DOHH2 (cell line): ENCODE measurements at regions not wholly inside any gene's neighbourhood (a gene's known extent, or its start where the extent isn't known, plus 50 kb on each side); places are given as distances from the start of the nearest gene placed in this dataset.
A peak's percentile ranks its signal among the peaks of the same experiment; 100 is the strongest.

ENCODE experiments used
- H3F3A ChIP-seq: fragments of 200-600 bp; sonication (generic), shearing (Covaris generic); 2 replicates; pipeline ENCODE4 v1.6.0; 2016; ENCODE audit warnings: antibody characterized with exemption, mild to moderate bottlenecking; ENCODE audit not compliant: control insufficient read depth, insufficient read depth
- H3K27ac ChIP-seq: fragments of 200-600 bp; sonication (generic); 2 replicates; pipeline ENCODE4 v1.5.1; 2014; ENCODE audit warnings: low read depth, mild to moderate bottlenecking, low read length, moderate library complexity
- H3K27me3 ChIP-seq: fragments of 200-600 bp; sonication (generic); 2 replicates; pipeline ENCODE4 v1.6.1; 2014; ENCODE audit warnings: mild to moderate bottlenecking, low read length, mixed read lengths; ENCODE audit not compliant: control insufficient read depth
- H3K36me3 ChIP-seq: fragments of 200-600 bp; sonication (generic); 2 replicates; pipeline ENCODE4 v1.6.1; 2014; ENCODE audit warnings: mild to moderate bottlenecking, low read length, moderate library complexity, mixed read lengths; ENCODE audit not compliant: control insufficient read depth
- H3K4me1 ChIP-seq: fragments of 200-600 bp; sonication (generic); 2 replicates; pipeline ENCODE4 v1.6.1; 2014; ENCODE audit warnings: mild to moderate bottlenecking, low read length, mixed read lengths; ENCODE audit not compliant: control insufficient read depth
- H3K4me2 ChIP-seq: fragments of 200-600 bp; sonication (generic); 2 replicates; pipeline ENCODE4 v1.6.0; 2014; ENCODE audit warnings: mild to moderate bottlenecking, low read length, moderate library complexity
- H3K4me3 ChIP-seq: fragments of 200-600 bp; sonication (generic); 2 replicates; pipeline ENCODE4 v1.5.1; 2014; ENCODE audit warnings: mild to moderate bottlenecking, low read length, mixed read lengths
- H3K79me2 ChIP-seq: fragments of 200-600 bp; sonication (generic); 2 replicates; pipeline ENCODE4 v1.6.1; 2014; ENCODE audit warnings: mild to moderate bottlenecking, low read length, mixed read lengths; ENCODE audit not compliant: control insufficient read depth
- H3K9me2 ChIP-seq: fragments of 200-600 bp; sonication (generic); replicated peaks from 2 replicates; pipeline ENCODE4 v1.6.1; 2014; ENCODE audit warnings: mild to moderate bottlenecking, low read length, mixed read lengths; ENCODE audit not compliant: control insufficient read depth
- H3K9me3 ChIP-seq: fragments of 200-600 bp; sonication (generic); 2 replicates; pipeline ENCODE4 v1.6.1; 2014; ENCODE audit warnings: antibody characterized with exemption, low read length, mixed read lengths; ENCODE audit not compliant: control insufficient read depth, insufficient read depth
- H4K20me1 ChIP-seq: fragments of 200-600 bp; sonication (generic); 2 replicates; pipeline ENCODE4 v1.6.0; 2014; ENCODE audit warnings: low read depth, mild to moderate bottlenecking, antibody characterized with exemption, low read length, moderate library complexity; ENCODE audit not compliant: control insufficient read depth, insufficient read depth
- EZH2phosphoT487 ChIP-seq: fragments of 200-600 bp; sonication (generic); IDR thresholded peaks from 2 replicates; pipeline ENCODE4 v1.6.1; 2017; ENCODE audit warnings: borderline replicate concordance, mild to moderate bottlenecking, antibody characterized with exemption, low read length, moderate library complexity, mixed read lengths
- TF ChIP-seq, protein P1 (sequence below): fragments of 200-600 bp; sonication (generic); IDR thresholded peaks from one replicate; pipeline ENCODE4 v1.5.1; 2014; ENCODE audit warnings: antibody characterized with exemption, mild to moderate bottlenecking, low read depth, low read length; ENCODE audit not compliant: poor library complexity, severe bottlenecking

DNA sequence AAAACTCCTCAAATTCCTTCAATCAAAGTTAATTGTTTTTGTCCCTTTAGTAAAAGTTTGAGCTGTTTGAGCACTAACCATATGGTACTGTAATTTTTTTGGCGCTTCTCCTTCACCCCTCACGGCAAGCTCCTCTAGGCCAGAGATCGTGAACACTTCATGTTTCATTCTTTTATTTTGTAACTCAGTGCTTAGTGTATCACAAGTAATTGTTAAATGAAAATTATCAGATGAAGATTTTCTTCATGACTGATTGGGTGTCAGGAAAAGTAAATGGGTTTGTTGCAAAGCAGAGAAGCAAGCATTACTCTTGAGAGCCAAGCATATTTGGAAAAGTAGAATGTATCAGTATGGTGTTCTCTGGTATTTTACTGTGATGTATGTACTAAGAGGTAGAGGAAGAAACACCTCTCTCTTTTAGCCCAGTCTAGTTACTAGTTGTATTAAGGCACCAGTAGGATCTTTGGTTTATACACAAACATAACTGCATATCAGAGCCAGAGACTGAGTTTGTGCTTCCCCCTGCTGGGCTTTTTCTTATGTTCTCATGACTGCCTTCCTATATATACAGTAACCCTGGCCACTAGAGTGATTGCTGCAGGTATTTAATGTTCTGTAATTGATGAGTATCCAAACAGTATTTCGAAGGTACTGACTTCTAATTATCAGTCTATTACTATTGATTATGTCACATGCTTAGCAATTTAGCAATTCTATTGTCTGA is 202.3 kb upstream of the KLHL1 start:
- H3K27ac ChIP-seq, result no peak overlapping the region
- H3K4me3 ChIP-seq, result no peak overlapping the region
- no peak overlapping the region for H3K4me2 ChIP-seq
- no peaks in the 10 kb centered on the region for H3K4me1 ChIP-seq
- TF ChIP-seq, protein P1, sequence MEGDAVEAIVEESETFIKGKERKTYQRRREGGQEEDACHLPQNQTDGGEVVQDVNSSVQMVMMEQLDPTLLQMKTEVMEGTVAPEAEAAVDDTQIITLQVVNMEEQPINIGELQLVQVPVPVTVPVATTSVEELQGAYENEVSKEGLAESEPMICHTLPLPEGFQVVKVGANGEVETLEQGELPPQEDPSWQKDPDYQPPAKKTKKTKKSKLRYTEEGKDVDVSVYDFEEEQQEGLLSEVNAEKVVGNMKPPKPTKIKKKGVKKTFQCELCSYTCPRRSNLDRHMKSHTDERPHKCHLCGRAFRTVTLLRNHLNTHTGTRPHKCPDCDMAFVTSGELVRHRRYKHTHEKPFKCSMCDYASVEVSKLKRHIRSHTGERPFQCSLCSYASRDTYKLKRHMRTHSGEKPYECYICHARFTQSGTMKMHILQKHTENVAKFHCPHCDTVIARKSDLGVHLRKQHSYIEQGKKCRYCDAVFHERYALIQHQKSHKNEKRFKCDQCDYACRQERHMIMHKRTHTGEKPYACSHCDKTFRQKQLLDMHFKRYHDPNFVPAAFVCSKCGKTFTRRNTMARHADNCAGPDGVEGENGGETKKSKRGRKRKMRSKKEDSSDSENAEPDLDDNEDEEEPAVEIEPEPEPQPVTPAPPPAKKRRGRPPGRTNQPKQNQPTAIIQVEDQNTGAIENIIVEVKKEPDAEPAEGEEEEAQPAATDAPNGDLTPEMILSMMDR, result peak; percentile 39
- no peak for TF ChIP-seq EZH2phosphoT487
- H3K9me3 ChIP-seq, result no peaks in the 10 kb centered on the region
- no peaks in the 10 kb centered on the region for H3F3A ChIP-seq
- no peaks in the 10 kb centered on the region for H3K9me2 ChIP-seq
- no peaks in the 10 kb centered on the region for H3K36me3 ChIP-seq
- no peaks in the 10 kb centered on the region for H3K79me2 ChIP-seq
- H3K27me3 ChIP-seq, result no peaks in the 10 kb centered on the region
- H4K20me1 ChIP-seq, result no peaks in the 10 kb centered on the region

DNA sequence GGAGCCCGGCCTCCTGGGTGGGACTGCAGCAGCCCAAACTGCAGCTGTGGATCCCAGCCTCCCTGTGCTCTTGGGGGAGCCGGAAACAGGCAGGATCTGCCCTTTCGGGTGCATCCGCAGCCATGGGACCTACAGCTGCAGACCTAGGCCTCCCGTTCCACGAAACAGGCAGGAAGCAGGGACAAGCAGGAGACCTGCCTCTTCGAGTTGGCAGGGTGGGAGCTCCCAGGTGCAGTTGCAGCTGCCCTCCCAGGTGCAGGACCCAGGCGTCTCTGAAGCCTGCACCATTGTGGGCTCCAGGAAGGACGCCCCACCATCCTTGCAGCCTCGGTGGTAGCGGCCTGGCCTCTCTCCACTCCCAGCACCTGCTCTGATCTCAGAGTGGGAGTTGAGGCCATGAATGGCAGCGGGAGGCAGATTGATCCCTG is 189.0 kb upstream of the KLHL1 start:
- no peaks in the 10 kb centered on the region; the same call in 1 of the 2 replicates for H3K9me3 ChIP-seq
- no peaks in the 10 kb centered on the region for H3K27me3 ChIP-seq
- no peak overlapping the region for H3K4me3 ChIP-seq
- no peaks in the 10 kb centered on the region for H3K36me3 ChIP-seq
- TF ChIP-seq, protein P1, result no peak
- no peak for TF ChIP-seq EZH2phosphoT487
- no peaks in the 10 kb centered on the region for H4K20me1 ChIP-seq
- H3K27ac ChIP-seq, result no peak overlapping the region
- H3K9me2 ChIP-seq, result no peaks in the 10 kb centered on the region
- no peak overlapping the region for H3K4me2 ChIP-seq
- no peaks in the 10 kb centered on the region for H3F3A ChIP-seq
- no peaks in the 10 kb centered on the region for H3K4me1 ChIP-seq
- H3K79me2 ChIP-seq, result no peaks in the 10 kb centered on the region

DNA sequence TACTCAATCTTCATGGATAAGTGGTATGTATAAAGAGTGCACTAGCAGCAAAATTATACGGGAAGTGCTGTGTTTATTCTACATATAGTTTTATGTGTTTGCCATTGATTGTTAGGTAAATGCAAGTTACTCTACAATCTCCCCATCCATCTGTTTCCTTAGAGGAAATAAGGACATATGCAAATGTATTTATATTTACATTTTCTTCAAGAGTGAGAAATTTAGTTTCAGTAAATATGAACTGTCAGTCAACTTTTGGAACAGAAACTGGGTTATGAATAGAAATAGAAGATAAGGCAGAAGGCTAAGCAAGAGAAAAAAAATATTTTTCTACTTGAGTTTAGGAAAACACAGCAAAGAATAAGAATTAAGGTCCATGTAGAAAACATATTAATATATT is 176.1 kb upstream of the KLHL1 start:
- Histone ChIP-seq H3K79me2 (no peaks in the 10 kb centered on the region), H3K27ac (no peak overlapping the region), H3K9me2 (no peaks in the 10 kb centered on the region), H4K20me1 (no peaks in the 10 kb centered on the region), H3K36me3 (no peaks in the 10 kb centered on the region), H3K27me3 (no peaks in the 10 kb centered on the region), H3K9me3 (0 out of 2 replicates have a peak, but pooled peaks cover 3% of the 10 kb centered on the region), H3F3A (no peaks in the 10 kb centered on the region), H3K4me2 (no peak overlapping the region), H3K4me3 (no peak overlapping the region), H3K4me1 (no peaks in the 10 kb centered on the region)
- TF ChIP-seq, protein P1, result no peak
- no peak for TF ChIP-seq EZH2phosphoT487
